K562 (cell line): ENCODE measurements at regions not wholly inside any gene's neighbourhood (a gene's known extent, or its start where the extent isn't known, plus 50 kb on each side); places are given as distances from the start of the nearest gene placed in this dataset.
"Not testable (repeated sequence)": the region's sequence is repeated elsewhere in the genome, so short reads cannot be mapped to it uniquely, and the experiment has no call there.

ENCODE experiments used
- ATAC-seq: fragments of 200-7000 bp; cut with Tn5 transposase; 3 replicates; pipeline ENCODE4 v1.9.1; 2020; ENCODE audit warnings: moderate library complexity
- BruUV-seq: library from RNA; stranded (reverse); fragments of 400-500 nt; replicated peaks from 2 replicates; lab custom pipeline; 2021; lab: Mats Ljungman, UMichigan
- CTCF ChIA-PET: fragments of 300-600 bp; formaldehyde crosslinking; extraction: SDS; loops from one replicate; lab custom pipeline; 2021; ENCODE audit warnings: low intra/inter-chr PET ratio; lab: Yijun Ruan, JAX
- POLR2A ChIA-PET: fragments of 300-600, 350-650 bp; sonication (Branson Sonifier 250); formaldehyde crosslinking; extraction: SDS; loops from one replicate; lab custom pipeline; 2021; ENCODE audit warnings: antibody characterized with exemption, inconsistent platforms; lab: Yijun Ruan, JAX
- DNase-seq, 4 experiments: peaks; one replicate each; pipeline versions ENCODE4 v3.0.0 to v3.0.0-alpha.2; 2011 to 2018; ENCODE audit warnings: low spot score in 3 of 4, mixed read lengths in 3 of 4; ENCODE audit errors: extremely low read depth in 1 of 4
- FAIRE-seq: peaks from 2 replicates; lab custom pipeline; 2011; peaks lifted over from hg19 to GRCh38; lab: Jason Lieb, UNC
- H2AFZ ChIP-seq: 2 replicates; pipeline ENCODE4 v1.6.0; 2011; ENCODE audit warnings: low read depth, low read length, control low read depth, inconsistent platforms
- H3K27ac ChIP-seq: fragments of 200-600 bp; 3 replicates; pipeline ENCODE4 v1.8.0; 2011; ENCODE audit warnings: low read depth, mild to moderate bottlenecking, control low read depth, inconsistent platforms, low read length, moderate library complexity, mixed read lengths; ENCODE audit errors: extremely low read depth
- H3K27me3 ChIP-seq, 2 experiments: fragments of 300-600 bp in 1 of 2; 2 replicates in 1 of 2; 3 replicates in 1 of 2; pipeline versions ENCODE4 v1.6.0 to v1.8.0; 2011; ENCODE audit warnings: inconsistent platforms in 2 of 2, low read length in 2 of 2, mild to moderate bottlenecking in 1 of 2, mixed read lengths in 1 of 2, moderate library complexity in 1 of 2; ENCODE audit not compliant: control insufficient read depth in 2 of 2, insufficient read depth in 2 of 2
- H3K36me3 ChIP-seq: fragments of 300-600 bp; 3 replicates; pipeline ENCODE4 v1.8.0; 2011; ENCODE audit warnings: mild to moderate bottlenecking, low read length, inconsistent platforms; ENCODE audit not compliant: control insufficient read depth, insufficient read depth
- H3K4me1 ChIP-seq, 2 experiments: fragments of 200-600 bp in 1 of 2; replicated peaks in 1 of 2; 2 replicates in 1 of 2; 3 replicates in 1 of 2; pipeline versions ENCODE4 v1.5.1 to v1.8.0; 2011; ENCODE audit warnings: inconsistent platforms in 2 of 2, low read length in 2 of 2, mild to moderate bottlenecking in 1 of 2, mixed read lengths in 1 of 2, moderate library complexity in 1 of 2; ENCODE audit not compliant: control insufficient read depth in 2 of 2, insufficient read depth in 2 of 2
- H3K4me2 ChIP-seq: 2 replicates; pipeline ENCODE4 v1.6.1; 2011; ENCODE audit warnings: low read length, control low read depth, inconsistent platforms, mixed read lengths; ENCODE audit not compliant: insufficient read depth
- H3K4me3 ChIP-seq: fragments of 200-600 bp; sonication (generic), shearing (Covaris generic); 2 replicates; pipeline ENCODE4 v1.5.1; 2016; ENCODE audit warnings: control low read depth, inconsistent platforms
- H3K79me2 ChIP-seq: fragments of 200-600 bp; 3 replicates; pipeline ENCODE4 v1.8.0; 2011; ENCODE audit warnings: low read length, inconsistent platforms; ENCODE audit not compliant: control insufficient read depth, insufficient read depth
- H3K9ac ChIP-seq, 2 experiments: 2 replicates each; pipeline versions ENCODE4 v1.6.0 to v1.6.1; 2011; ENCODE audit warnings: low read depth in 2 of 2, low read length in 2 of 2, control low read depth in 1 of 2, inconsistent platforms in 1 of 2, mild to moderate bottlenecking in 1 of 2, mixed read lengths in 1 of 2; ENCODE audit not compliant: insufficient read depth in 1 of 2
- H3K9me1 ChIP-seq: one replicate; pipeline ENCODE4 v1.6.0; 2011; ENCODE audit warnings: inconsistent platforms, mild to moderate bottlenecking, low read length, moderate library complexity; ENCODE audit not compliant: control insufficient read depth, insufficient read depth
- H3K9me3 ChIP-seq: replicated peaks from 2 replicates; pipeline ENCODE4 v1.5.1; 2011; ENCODE audit warnings: low read depth, low read length, inconsistent platforms; ENCODE audit not compliant: control insufficient read depth, insufficient read depth
- H4K20me1 ChIP-seq: replicated peaks from 2 replicates; pipeline ENCODE4 v1.6.1; 2011; ENCODE audit warnings: low read length, inconsistent platforms, mixed read lengths; ENCODE audit not compliant: control insufficient read depth, insufficient read depth
- CTBP1 ChIP-seq: fragments of 450-650 bp; IDR thresholded peaks from 2 replicates; pipeline ENCODE4 v1.6.1; 2016; ENCODE audit warnings: borderline replicate concordance
- EWSR1 ChIP-seq: fragments of 450-650 bp; IDR thresholded peaks from 2 replicates; pipeline ENCODE4 v1.6.1; 2018; ENCODE audit warnings: borderline replicate concordance, mild to moderate bottlenecking, low read depth, moderate library complexity; ENCODE audit not compliant: partially characterized antibody
- RUNX1 ChIP-seq: sonication (generic); IDR thresholded peaks from 2 replicates; pipeline ENCODE4 v1.6.1; 2016; ENCODE audit warnings: antibody characterized with exemption, low read depth
- VEZF1 ChIP-seq: fragments of 200-800 bp; sonication (Bioruptor generic); IDR thresholded peaks from 2 replicates; pipeline ENCODE4 v1.6.1; 2017; ENCODE audit warnings: missing genetic modification characterization, missing compliant biosample characterization
- ZZZ3 ChIP-seq: fragments of 450-650 bp; IDR thresholded peaks from 2 replicates; pipeline ENCODE4 v1.6.1; 2016; ENCODE audit warnings: antibody characterized with exemption, mild to moderate bottlenecking, moderate library complexity
- WGBS: fragments of 100-300 bp; shearing (Covaris generic); methylation state at CpG from one replicate; pipeline ENCODE4 v1.1.6; 2016; ENCODE audit warnings: low coverage, mixed read lengths; ENCODE audit not compliant: insufficient coverage; ENCODE audit errors: missing lambda C conversion rate; 5-methylcytosine and 5-hydroxymethylcytosine counted together
- in situ Hi-C: fragments of 300-500 bp; cut with MboI; formaldehyde crosslinking; loops from 4 replicates; pipeline ENCODE4 v1.15.0; 2018; ENCODE audit warnings: inconsistent platforms, mixed read lengths
- intact Hi-C: fragments of 100-400 bp; cut with micrococcal nuclease; formaldehyde crosslinking; loops from 2 replicates; pipeline ENCODE4 v1.14.2; 2022

- no peak for TF ChIP-seq CTBP1
- TF ChIP-seq VEZF1 (CRISPR knock-in tag), result no peak
- TF ChIP-seq ZZZ3, result no peak
Observed at GRCh38 chr15:69766156-69766555, 313.5 kb downstream of the RPLP1 start (continued).

GRCh38 chr15:69767191-69767590 is 314.6 kb downstream of the RPLP1 start:
- BruUV-seq, result no TSS peak
- no peaks in the 10 kb centered on the region for H3K4me1 ChIP-seq
- TF ChIP-seq RUNX1 (no peak), EWSR1 (no peak)
- in situ Hi-C loops (no loop called here), intact Hi-C loops (no loop called here)
- no peaks in the 10 kb centered on the region for H3K9me1 ChIP-seq
- no peak overlapping the region for H3K9ac ChIP-seq
- DNase-seq (no peak), ATAC-seq (no peak), FAIRE-seq (no peak)
- 0% methylated on average over 4 of the region's 4 CpGs for WGBS
- no peaks in the 10 kb centered on the region for H4K20me1 ChIP-seq
- H3K27ac ChIP-seq, result no peak overlapping the region
- no peaks in the 10 kb centered on the region for H3K9me3 ChIP-seq
- ChIA-PET CTCF (interaction anchor here (0.6 kb wide), 1 partner anchor 1044 kb away, joined by 7 read pairs; no protein-coding TSS in a partner anchor), POLR2A (interaction anchor here (0.7 kb wide), 1 partner anchor 143 kb away, joined by 3 read pairs; no protein-coding TSS in a partner anchor)
- no peaks in the 10 kb centered on the region for H3K36me3 ChIP-seq
- H3K4me2 ChIP-seq, result no peak overlapping the region
- no peaks in the 10 kb centered on the region for H3K27me3 ChIP-seq
- no peaks in the 10 kb centered on the region for H3K79me2 ChIP-seq
- H3K4me3 ChIP-seq, result no peak overlapping the region
- no peak overlapping the region for H2AFZ ChIP-seq

- H3K27me3 ChIP-seq, H3K4me2 ChIP-seq, H3K9me1 ChIP-seq, intact Hi-C loops, H3K27ac ChIP-seq, ATAC-seq, FAIRE-seq, H3K4me3 ChIP-seq, H3K4me1 ChIP-seq, H3K79me2 ChIP-seq, H2AFZ ChIP-seq, in situ Hi-C loops, H3K9me3 ChIP-seq, H4K20me1 ChIP-seq, CTCF ChIA-PET, DNase-seq, H3K36me3 ChIP-seq, BruUV-seq, H3K9ac ChIP-seq, POLR2A ChIA-PET: not testable (repeated sequence)
- 0% methylated on average over 6 of the region's 6 CpGs for WGBS
Observed at GRCh38 chr15:69769336-69769735, 316.7 kb downstream of the RPLP1 start.

GRCh38 chr15:69774258-69774657 is 321.6 kb downstream of the RPLP1 start:
- H3K36me3 ChIP-seq, H4K20me1 ChIP-seq, FAIRE-seq, BruUV-seq, H3K27ac ChIP-seq, ATAC-seq, H3K9me1 ChIP-seq, H3K4me2 ChIP-seq, in situ Hi-C loops, intact Hi-C loops, H3K4me3 ChIP-seq, H3K79me2 ChIP-seq, H2AFZ ChIP-seq, H3K4me1 ChIP-seq, DNase-seq, H3K27me3 ChIP-seq, POLR2A ChIA-PET, H3K9me3 ChIP-seq, CTCF ChIA-PET, H3K9ac ChIP-seq: not testable (repeated sequence)
- WGBS, result 0% methylated on average over 2 of the region's 3 CpGs
